ENCODE measurements at regions not wholly inside any gene's neighbourhood (a gene's known extent, or its start where the extent isn't known, plus 50 kb on each side); places are given as distances from the start of the nearest gene placed in this dataset.

- TF ChIP-seq POLR2AphosphoS5 (IDR thresholded peaks at IDR 0.05; ENCODE audit: low read depth, low read length) (no peak), POLR2A (IDR thresholded peaks at IDR 0.05; ENCODE audit: low read depth, low read length) (no peak)
Measured at GRCh38 chr18:76564655-76565237, 69.7 kb upstream of the ZNF516 start.
